GM23338 (cell line): ENCODE measurements at regions not wholly inside any gene's neighbourhood (a gene's known extent, or its start where the extent isn't known, plus 50 kb on each side); places are given as distances from the start of the nearest gene placed in this dataset.

Experiments
- ATAC-seq: fragments of 200-7000 bp; cut with Tn5 transposase; 3 replicates; pipeline ENCODE4 v1.9.1; 2020
- DNase-seq: peaks from one replicate; pipeline ENCODE4 v3.0.0-alpha.2; 2015; ENCODE audit warnings: low spot score
- H2AFZ ChIP-seq: fragments of 200-600 bp; sonication (generic); 2 replicates; pipeline ENCODE4 v1.8.0; 2016; ENCODE audit warnings: antibody characterized with exemption, mild to moderate bottlenecking, moderate library complexity
- H3F3A ChIP-seq: fragments of 200-600 bp; sonication (generic); replicated peaks from 2 replicates; pipeline ENCODE4 v1.8.0; 2017; ENCODE audit warnings: antibody characterized with exemption, mixed run types, low read depth
- H3K27ac ChIP-seq: fragments of 200-600 bp; sonication (generic); 2 replicates; pipeline ENCODE4 v1.6.1; 2016; ENCODE audit warnings: low read depth
- H3K27me3 ChIP-seq: fragments of 200-600 bp; sonication (generic); 2 replicates; pipeline ENCODE4 v1.8.0; 2016; ENCODE audit warnings: mild to moderate bottlenecking, mixed run types, moderate library complexity; ENCODE audit not compliant: insufficient read depth
- H3K36me3 ChIP-seq: fragments of 200-600 bp; sonication (generic); 2 replicates; pipeline ENCODE4 v1.8.0; 2016; ENCODE audit warnings: mild to moderate bottlenecking; ENCODE audit not compliant: insufficient read depth
- H3K4me1 ChIP-seq: fragments of 200-600 bp; sonication (generic); 2 replicates; pipeline ENCODE4 v1.8.0; 2016; ENCODE audit warnings: mild to moderate bottlenecking, moderate library complexity; ENCODE audit not compliant: insufficient read depth
- H3K4me2 ChIP-seq: fragments of 200-600 bp; sonication (generic); 2 replicates; pipeline ENCODE4 v1.7.1; 2017; ENCODE audit warnings: mixed run types
- H3K4me3 ChIP-seq: fragments of 200-600 bp; sonication (generic); 2 replicates; pipeline ENCODE4 v1.6.1; 2016; ENCODE audit warnings: mixed run types
- H3K79me2 ChIP-seq: fragments of 200-600 bp; sonication (generic); replicated peaks from 2 replicates; pipeline ENCODE4 v1.8.0; 2017; ENCODE audit warnings: mild to moderate bottlenecking; ENCODE audit not compliant: insufficient read depth
- H3K9me2 ChIP-seq: fragments of 200-600 bp; sonication (generic); 2 replicates; pipeline ENCODE4 v1.8.0; 2017; ENCODE audit not compliant: insufficient read depth
- H4K20me1 ChIP-seq: fragments of 200-600 bp; sonication (generic); replicated peaks from 2 replicates; pipeline ENCODE4 v1.8.0; 2017; ENCODE audit warnings: mild to moderate bottlenecking; ENCODE audit not compliant: insufficient read depth
- H3K27ac Mint-ChIP-seq: 2 replicates; pipeline ENCODE4 v1.8.0; 2020; ENCODE audit warnings: inconsistent platforms, mild to moderate bottlenecking, moderate library complexity, mixed read lengths
- H3K27me3 Mint-ChIP-seq: 3 replicates; pipeline ENCODE4 v1.8.0; 2022; ENCODE audit warnings: low read depth, mild to moderate bottlenecking, moderate library complexity, mixed read lengths, inconsistent platforms; ENCODE audit not compliant: insufficient read depth, poor library complexity
- H3K36me3 Mint-ChIP-seq: 3 replicates; pipeline ENCODE4 v1.8.0; 2021; ENCODE audit warnings: low read depth, mild to moderate bottlenecking, inconsistent platforms, moderate library complexity, mixed read lengths
- H3K4me1 Mint-ChIP-seq: 3 replicates; pipeline ENCODE4 v1.8.0; 2020; ENCODE audit warnings: mild to moderate bottlenecking, inconsistent platforms, mixed read lengths
- H3K4me3 Mint-ChIP-seq: 3 replicates; pipeline ENCODE4 v1.8.0; 2021; ENCODE audit warnings: moderate library complexity, mild to moderate bottlenecking, inconsistent platforms, mixed read lengths
- H3K9me3 Mint-ChIP-seq: 3 replicates; pipeline ENCODE4 v1.8.0; 2020; ENCODE audit warnings: moderate library complexity, mild to moderate bottlenecking, inconsistent platforms, mixed read lengths
- CREB1 ChIP-seq: fragments of 250-450 bp; sonication (Bioruptor Pico); IDR thresholded peaks from 2 replicates; pipeline ENCODE4 v1.5.0; 2020; ENCODE audit warnings: low read depth, mild to moderate bottlenecking, moderate library complexity
- CTCF ChIP-seq, 2 experiments: fragments of 200-600 bp in 1 of 2; sonication (generic) in 1 of 2; conservative IDR thresholded peaks; 2 replicates each; pipeline versions ENCODE4 v1.5.1 to v1.6.1; 2016 to 2017; ENCODE audit warnings: antibody characterized with exemption in 2 of 2, low read depth in 2 of 2, mild to moderate bottlenecking in 2 of 2, moderate library complexity in 1 of 2
- ETS1 ChIP-seq: IDR thresholded peaks from 2 replicates; pipeline ENCODE4 v1.6.1; 2016; ENCODE audit warnings: antibody characterized with exemption
- EZH2 ChIP-seq: fragments of 200-600 bp; sonication (generic); IDR thresholded peaks from one replicate; pipeline ENCODE4 v1.8.0; 2017; ENCODE audit warnings: antibody characterized with exemption, mild to moderate bottlenecking, low read depth; ENCODE audit not compliant: unreplicated experiment
- EZH2phosphoT487 ChIP-seq: fragments of 200-600 bp; sonication (generic); IDR thresholded peaks from one replicate; pipeline ENCODE4 v1.8.1; 2018; ENCODE audit warnings: antibody characterized with exemption; ENCODE audit not compliant: unreplicated experiment
- JUNB ChIP-seq: IDR thresholded peaks from one replicate; pipeline ENCODE4 v1.6.1; 2016; ENCODE audit warnings: antibody characterized with exemption; ENCODE audit not compliant: unreplicated experiment
- POLR2AphosphoS5 ChIP-seq: IDR thresholded peaks from 2 replicates; pipeline ENCODE4 v1.6.1; 2016; ENCODE audit warnings: antibody characterized with exemption, low read depth
- REST ChIP-seq: IDR thresholded peaks from one replicate; pipeline ENCODE4 v1.6.1; 2018; ENCODE audit warnings: antibody characterized with exemption; ENCODE audit not compliant: unreplicated experiment
- ZNF114 ChIP-seq: fragments of 250-450 bp; sonication (Bioruptor Pico); IDR thresholded peaks from 2 replicates; pipeline ENCODE4 v1.5.0; 2020; ENCODE audit warnings: mild to moderate bottlenecking, moderate library complexity
- ZNF462 ChIP-seq: fragments of 250-450 bp; sonication (Bioruptor Pico); IDR thresholded peaks from 2 replicates; pipeline ENCODE4 v1.5.0; 2020; ENCODE audit warnings: mild to moderate bottlenecking, moderate library complexity

- Histone ChIP-seq H3K4me3 (no peak overlapping the region), H2AFZ (no peak overlapping the region), H3K79me2 (no peaks in the 10 kb centered on the region), H3F3A (no peaks in the 10 kb centered on the region), H3K27me3 (no peaks in the 10 kb centered on the region), H4K20me1 (no peaks in the 10 kb centered on the region), H3K9me2 (no peaks in the 10 kb centered on the region), H3K36me3 (no peaks in the 10 kb centered on the region), H3K4me1 (no peaks in the 10 kb centered on the region; the same call in 1 of the 2 replicates), H3K27ac (no peak overlapping the region), H3K4me2 (no peak overlapping the region)
- no peak for ATAC-seq
- no peak for DNase-seq
- H3K4me3 Mint-ChIP-seq = no peak overlapping the region
- H3K27ac Mint-ChIP-seq = no peak overlapping the region
- no peaks in the 10 kb centered on the region for H3K36me3 Mint-ChIP-seq
- no peaks in the 10 kb centered on the region for H3K9me3 Mint-ChIP-seq
- TF ChIP-seq CREB1 (CRISPR knock-in tag) (no peak), JUNB (no peak), REST (no peak), EZH2phosphoT487 (no peak), EZH2 (no peak), CTCF (conservative IDR thresholded peaks at IDR 0.05; ENCODE audit: low read depth in 2 of 2) (no peak), ETS1 (no peak), ZNF114 (CRISPR knock-in tag) (no peak), POLR2AphosphoS5 (no peak)
- peaks cover 15% of the 10 kb centered on the region; the same call in 2 of the 3 replicates for H3K4me1 Mint-ChIP-seq
- peaks cover 8% of the 10 kb centered on the region for H3K27me3 Mint-ChIP-seq
Measured at GRCh38 chr12:113667095-113667494, 195.4 kb upstream of the LHX5 start.

GRCh38 chr12:113666223-113666622 is 194.6 kb upstream of the LHX5 start:
- no peak overlapping the region for H2AFZ ChIP-seq
- peaks cover 8% of the 10 kb centered on the region for H3K27me3 Mint-ChIP-seq
- no peaks in the 10 kb centered on the region for H3K9me3 Mint-ChIP-seq
- no peaks in the 10 kb centered on the region; the same call in 1 of the 2 replicates for H3K4me1 ChIP-seq
- H3K36me3 Mint-ChIP-seq = no peaks in the 10 kb centered on the region
- H3F3A ChIP-seq = no peaks in the 10 kb centered on the region
- peaks cover 15% of the 10 kb centered on the region; the same call in 2 of the 3 replicates for H3K4me1 Mint-ChIP-seq
- no peaks in the 10 kb centered on the region for H3K27me3 ChIP-seq
- no peak overlapping the region for H3K4me2 ChIP-seq
- H3K9me2 ChIP-seq = no peaks in the 10 kb centered on the region
- no peaks in the 10 kb centered on the region for H3K36me3 ChIP-seq
- H3K27ac Mint-ChIP-seq = no peak overlapping the region
- no peaks in the 10 kb centered on the region for H3K79me2 ChIP-seq
- DNase-seq (no peak), ATAC-seq (no peak)
- no peak overlapping the region for H3K4me3 ChIP-seq
- H3K27ac ChIP-seq = no peak overlapping the region
- H4K20me1 ChIP-seq = no peaks in the 10 kb centered on the region
- no peak overlapping the region for H3K4me3 Mint-ChIP-seq
- TF ChIP-seq ZNF462 (CRISPR knock-in tag) (no peak), EZH2phosphoT487 (no peak), ZNF114 (CRISPR knock-in tag) (no peak), POLR2AphosphoS5 (no peak)
